Activated CD4-positive, alpha-beta T cell treated with anti-CD3 and anti-CD28 coated beads, Interleukin-2, amount 10 ng/mL, durations not matched to agents 24 days and 14 days (primary cell): ENCODE measurements at regions not wholly inside any gene's neighbourhood (a gene's known extent, or its start where the extent isn't known, plus 50 kb on each side); places are given as distances from the start of the nearest gene placed in this dataset.
"Not testable (repeated sequence)": the region's sequence is repeated elsewhere in the genome, so short reads cannot be mapped to it uniquely, and the experiment has no call there.

ENCODE experiments used
- DNase-seq: peaks from one replicate; pipeline ENCODE4 v3.0.0; 2022
- H3K27ac Mint-ChIP-seq: one replicate; pipeline ENCODE4 v1.8.0; 2022; ENCODE audit warnings: mild to moderate bottlenecking, mixed read lengths
- H3K27me3 Mint-ChIP-seq: one replicate; pipeline ENCODE4 v1.8.0; 2022; ENCODE audit warnings: mixed read lengths
- H3K36me3 Mint-ChIP-seq: one replicate; pipeline ENCODE4 v1.8.0; 2022; ENCODE audit warnings: low read depth, mild to moderate bottlenecking, mixed read lengths
- H3K4me1 Mint-ChIP-seq: one replicate; pipeline ENCODE4 v1.8.0; 2021; ENCODE audit warnings: mixed read lengths
- H3K4me3 Mint-ChIP-seq: one replicate; pipeline ENCODE4 v1.8.0; 2022; ENCODE audit warnings: mild to moderate bottlenecking, moderate library complexity, mixed read lengths
- H3K9me3 Mint-ChIP-seq: one replicate; pipeline ENCODE4 v1.8.0; 2021; ENCODE audit warnings: mixed read lengths
- intact Hi-C: fragments of 100-400 bp; cut with micrococcal nuclease; formaldehyde crosslinking; loops from one replicate; pipeline ENCODE4 v1.15.1; 2023

DNA sequence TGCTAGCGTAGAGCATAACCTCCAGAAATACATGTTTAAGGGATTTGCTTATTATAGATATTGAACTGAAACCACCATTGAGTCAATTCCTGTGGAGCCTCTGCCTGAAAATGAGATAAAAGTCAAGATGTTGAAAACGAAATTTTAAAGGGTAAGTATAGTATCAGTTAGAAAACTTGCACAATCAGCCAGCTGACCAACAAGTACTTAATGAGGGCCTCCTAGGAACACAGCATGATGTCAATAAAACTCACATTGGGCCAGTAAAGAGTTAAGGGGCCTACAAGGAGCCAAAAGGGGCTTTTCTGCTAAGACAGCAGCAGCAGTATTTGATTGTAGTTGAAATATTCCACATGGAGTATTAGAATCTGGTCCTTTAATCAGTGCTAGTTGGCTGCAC is 314.1 kb upstream of the PPARGC1A start:
- H3K4me1 Mint-ChIP-seq, result no peaks in the 10 kb centered on the region
- DNase-seq, result no peak
- intact Hi-C loops, result no loop called here
- H3K27me3 Mint-ChIP-seq, result no peaks in the 10 kb centered on the region
- H3K36me3 Mint-ChIP-seq, result no peaks in the 10 kb centered on the region
- H3K4me3 Mint-ChIP-seq, result no peak overlapping the region
- no peaks in the 10 kb centered on the region for H3K9me3 Mint-ChIP-seq
- H3K27ac Mint-ChIP-seq, result no peak overlapping the region

DNA sequence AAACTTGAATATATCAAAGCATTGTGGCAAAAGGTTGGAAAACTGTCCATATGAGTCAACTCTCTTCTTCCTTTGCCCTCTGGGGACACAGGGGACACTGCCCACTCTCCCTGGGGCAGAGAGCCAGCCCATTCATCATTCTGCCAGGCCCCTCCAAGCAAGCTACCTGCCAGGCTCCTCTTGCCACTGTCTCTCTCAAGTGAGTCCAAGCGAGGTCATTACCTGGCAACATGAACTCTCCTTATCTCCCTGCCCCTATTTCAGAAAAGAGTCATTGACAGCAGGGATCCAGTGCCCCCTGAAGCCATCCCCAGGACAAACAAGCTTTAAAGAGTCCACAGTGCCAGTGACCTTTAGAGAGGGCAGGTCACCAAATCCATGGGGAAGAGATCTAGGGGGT is 312.7 kb upstream of the PPARGC1A start:
- intact Hi-C loops, result no loop called here
- H3K27ac Mint-ChIP-seq, result no peak overlapping the region
- no peaks in the 10 kb centered on the region for H3K36me3 Mint-ChIP-seq
- H3K27me3 Mint-ChIP-seq, result no peaks in the 10 kb centered on the region
- no peak overlapping the region for H3K4me3 Mint-ChIP-seq
- no peaks in the 10 kb centered on the region for H3K4me1 Mint-ChIP-seq
- no peaks in the 10 kb centered on the region for H3K9me3 Mint-ChIP-seq
- DNase-seq, result no peak

DNA sequence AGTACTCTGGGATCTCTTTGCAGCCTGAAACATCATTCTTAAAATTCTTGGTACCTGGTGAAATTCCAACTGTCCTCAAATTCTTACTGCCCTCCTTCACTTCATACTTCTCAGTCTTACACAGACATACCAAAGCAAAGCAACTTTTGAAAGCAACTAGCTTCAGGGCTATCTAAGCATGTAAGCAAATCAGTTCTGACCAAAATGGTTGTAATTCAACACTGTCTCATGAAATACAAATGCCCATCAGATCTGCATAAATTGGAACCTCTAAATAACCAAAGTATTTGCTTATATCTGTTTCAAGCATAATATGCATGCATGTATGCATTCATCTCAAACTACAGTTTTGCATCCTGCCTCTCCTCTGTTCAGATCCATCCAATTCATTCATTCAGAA is 308.1 kb upstream of the PPARGC1A start:
- H3K27me3 Mint-ChIP-seq, result no peaks in the 10 kb centered on the region

DNA sequence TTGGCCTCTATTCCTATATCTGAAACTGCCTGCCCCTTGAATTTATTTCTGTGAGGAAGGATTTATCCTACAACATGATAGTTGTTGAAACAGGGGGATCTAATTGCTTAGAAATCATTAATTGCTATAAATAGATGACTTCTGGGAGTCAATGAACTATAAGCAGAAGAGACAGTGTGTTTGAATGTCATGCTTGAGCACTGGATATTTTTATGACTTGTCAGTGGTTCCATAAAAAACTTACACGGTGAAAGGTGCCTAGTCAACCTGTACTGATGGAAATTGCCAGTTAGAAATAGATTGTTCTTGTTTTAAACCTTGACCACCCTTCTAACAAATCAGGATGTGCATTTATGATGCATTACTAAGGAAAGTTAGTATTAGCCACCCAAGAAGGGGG is 306.9 kb upstream of the PPARGC1A start:
- intact Hi-C loops, result no loop called here
- no peaks in the 10 kb centered on the region for H3K27me3 Mint-ChIP-seq
- DNase-seq, result no peak
- no peak overlapping the region for H3K4me3 Mint-ChIP-seq
- no peaks in the 10 kb centered on the region for H3K36me3 Mint-ChIP-seq
- no peaks in the 10 kb centered on the region for H3K4me1 Mint-ChIP-seq
- no peaks in the 10 kb centered on the region for H3K9me3 Mint-ChIP-seq
- H3K27ac Mint-ChIP-seq, result no peak overlapping the region

More for the DNA sequence above, 308.1 kb upstream of the PPARGC1A start:
- H3K27ac Mint-ChIP-seq, result no peak overlapping the region
- H3K36me3 Mint-ChIP-seq, result no peaks in the 10 kb centered on the region
- H3K4me3 Mint-ChIP-seq, result no peak overlapping the region
- H3K9me3 Mint-ChIP-seq, result no peaks in the 10 kb centered on the region
- intact Hi-C loops, result no loop called here
- no peak for DNase-seq
- H3K4me1 Mint-ChIP-seq, result no peaks in the 10 kb centered on the region

DNA sequence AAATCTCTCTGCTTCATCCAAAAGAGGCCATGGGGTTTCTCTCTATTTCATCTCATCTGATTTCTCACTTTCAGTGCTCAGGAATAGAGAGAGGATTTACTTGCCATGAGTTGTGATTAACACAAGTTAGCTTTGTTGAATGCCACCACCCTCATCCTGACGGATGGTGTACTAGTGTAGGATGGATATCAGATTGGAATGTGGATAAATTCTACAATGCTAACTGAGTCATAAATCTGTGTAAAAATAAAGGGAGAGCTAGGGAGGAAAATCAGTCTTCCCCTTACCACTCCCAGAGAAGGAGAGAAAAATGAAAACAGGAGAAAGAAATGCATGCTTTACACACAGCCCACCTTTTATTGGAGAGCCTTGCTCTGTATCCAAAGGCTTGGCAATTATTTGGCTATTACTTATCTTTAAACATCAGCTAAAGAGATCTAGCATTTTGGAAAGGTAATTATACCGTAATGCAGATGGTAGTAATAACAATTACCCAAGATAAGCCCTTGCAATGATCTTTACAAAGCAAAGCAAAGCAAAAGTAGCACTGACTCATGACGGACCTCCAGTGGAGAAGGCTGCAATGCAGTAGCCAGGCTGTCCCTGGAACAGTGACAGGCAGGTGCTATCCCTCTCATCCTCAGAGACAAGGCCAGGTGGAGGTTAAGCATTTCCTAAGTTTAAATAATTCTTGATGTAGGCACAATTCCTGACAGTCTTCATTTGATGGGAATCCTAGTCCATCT is 306.3 kb upstream of the PPARGC1A start:
- intact Hi-C loops, result no loop called here
- no peaks in the 10 kb centered on the region for H3K36me3 Mint-ChIP-seq
- H3K27ac Mint-ChIP-seq, result no peak overlapping the region
- H3K4me3 Mint-ChIP-seq, result no peak overlapping the region
- no peaks in the 10 kb centered on the region for H3K27me3 Mint-ChIP-seq
- no peaks in the 10 kb centered on the region for H3K9me3 Mint-ChIP-seq
- H3K4me1 Mint-ChIP-seq, result no peaks in the 10 kb centered on the region
- no peak for DNase-seq

DNA sequence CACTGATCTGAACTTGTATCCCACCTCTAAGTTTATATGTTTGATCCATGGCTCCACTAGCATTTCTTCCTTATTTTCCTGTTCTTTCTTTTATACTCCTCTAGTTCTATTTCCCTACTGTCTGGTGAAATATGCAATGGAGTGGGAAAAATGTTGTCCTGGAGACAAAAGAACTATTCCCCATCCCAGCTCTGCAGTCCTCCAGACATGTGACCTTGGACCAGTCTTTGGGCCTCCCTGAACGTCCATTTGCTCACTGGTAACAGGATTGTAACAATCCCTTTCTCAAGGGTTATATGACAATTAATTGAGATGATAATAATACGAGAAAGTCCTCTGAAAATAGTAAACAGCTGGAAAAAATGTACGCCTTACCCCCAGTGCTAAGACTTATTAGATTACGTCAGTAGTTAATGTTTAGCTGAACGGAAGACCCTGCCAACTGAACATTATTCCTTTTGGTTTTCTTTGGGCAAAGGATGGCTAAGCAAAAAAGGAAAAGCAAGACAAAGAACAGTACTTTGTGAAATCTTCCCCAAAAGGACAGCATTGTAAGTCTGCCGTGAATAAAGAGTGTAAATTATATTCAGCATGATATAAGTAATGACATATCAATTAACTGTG is 302.3 kb upstream of the PPARGC1A start:
- H3K4me1 Mint-ChIP-seq, result no peaks in the 10 kb centered on the region
- H3K27me3 Mint-ChIP-seq, result no peaks in the 10 kb centered on the region
- H3K36me3 Mint-ChIP-seq, result no peaks in the 10 kb centered on the region
- no peak overlapping the region for H3K27ac Mint-ChIP-seq
- H3K4me3 Mint-ChIP-seq, result no peak overlapping the region
- intact Hi-C loops, result no loop called here
- H3K9me3 Mint-ChIP-seq, result no peaks in the 10 kb centered on the region
- DNase-seq, result no peak

DNA sequence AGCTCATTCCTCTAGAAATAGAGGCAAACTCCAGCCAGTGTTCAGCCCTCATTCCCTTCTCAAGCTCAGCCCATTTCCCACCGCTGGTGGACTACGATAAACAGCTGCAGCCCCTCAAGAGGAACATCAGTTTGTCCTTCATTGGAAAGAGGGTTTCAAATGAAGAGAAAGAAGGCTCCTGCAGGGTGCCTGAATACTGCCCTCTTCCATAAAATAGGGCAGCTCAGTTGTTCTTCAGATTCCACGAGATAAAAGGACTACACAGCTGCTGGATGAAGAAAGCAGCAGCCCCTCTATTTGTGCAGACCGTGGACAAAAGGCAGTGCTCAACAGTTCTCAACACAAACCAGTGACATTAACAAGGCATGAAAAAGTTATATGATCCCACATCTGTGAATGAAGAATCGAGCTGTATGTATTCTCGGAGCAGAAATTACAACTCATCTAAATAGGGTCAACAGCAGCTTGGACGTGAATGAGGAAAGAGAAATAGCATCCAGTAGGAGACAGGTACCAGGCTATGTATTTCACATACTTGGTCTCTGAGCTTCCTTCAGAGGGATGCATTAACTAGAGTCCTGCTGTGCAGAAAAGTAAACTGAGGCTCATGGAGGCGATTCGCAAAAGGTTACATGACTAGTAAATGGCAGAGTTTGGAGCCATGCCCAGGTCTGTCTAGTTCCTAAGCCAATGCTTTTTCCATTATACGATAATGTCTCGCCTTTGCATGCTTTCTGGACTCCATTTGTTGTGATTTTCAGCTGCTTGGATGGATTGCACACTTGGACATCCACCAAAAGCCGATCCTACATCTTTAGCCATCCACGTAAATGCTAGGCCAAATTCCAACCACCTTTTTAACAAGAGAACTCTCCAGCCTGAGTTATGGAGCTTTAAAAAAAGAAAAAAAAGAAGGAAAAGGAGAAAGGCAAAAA is 301.2 kb upstream of the PPARGC1A start:
- H3K4me3 Mint-ChIP-seq, result no peak overlapping the region
- H3K27ac Mint-ChIP-seq, result no peak overlapping the region
- H3K36me3 Mint-ChIP-seq, result no peaks in the 10 kb centered on the region
- H3K27me3 Mint-ChIP-seq, result no peaks in the 10 kb centered on the region
- H3K4me1 Mint-ChIP-seq, result no peaks in the 10 kb centered on the region
- H3K9me3 Mint-ChIP-seq, result no peaks in the 10 kb centered on the region
- intact Hi-C loops, result no loop called here
- DNase-seq, result no peak

DNA sequence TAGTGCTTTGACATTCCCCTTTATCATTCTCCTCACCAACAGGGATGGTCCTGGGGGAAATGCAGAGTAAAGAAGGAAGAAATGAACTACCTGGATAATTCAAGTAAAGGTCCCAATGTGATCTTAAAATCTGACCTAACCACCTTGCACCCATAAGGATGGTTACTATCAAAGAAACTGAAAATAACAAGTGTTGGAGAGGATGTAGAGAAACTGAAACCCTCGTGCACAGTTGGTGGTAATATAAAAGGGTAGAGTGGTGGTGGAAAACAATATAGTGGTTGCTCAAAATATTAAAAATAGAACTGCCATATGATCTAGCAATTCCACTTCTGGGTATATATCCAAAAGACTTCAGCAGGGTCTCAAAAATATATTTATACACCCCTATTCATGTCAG is 298.6 kb upstream of the PPARGC1A start:
- Mint-ChIP-seq H3K4me1 (no peaks in the 10 kb centered on the region), H3K4me3 (no peak overlapping the region)

DNA sequence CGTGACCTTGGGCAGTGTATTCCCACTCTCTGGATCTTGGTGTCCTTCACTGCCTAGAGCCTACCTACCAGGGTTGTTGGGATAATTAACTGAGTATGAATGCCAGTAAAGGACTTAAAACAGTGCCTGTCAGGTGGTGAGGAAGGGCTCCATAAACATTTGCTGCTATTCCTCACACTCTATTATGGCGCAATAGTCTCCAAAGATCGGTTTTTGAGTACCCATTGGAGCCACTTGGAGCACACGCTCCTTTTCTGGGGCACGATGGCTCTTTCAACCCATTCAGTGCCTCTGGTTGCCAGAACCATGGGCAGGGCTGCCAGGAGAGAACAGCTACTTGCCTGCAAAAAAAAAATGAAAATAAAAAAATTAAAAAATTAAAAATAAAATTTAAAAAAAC is 296.6 kb upstream of the PPARGC1A start:
- H3K4me3 Mint-ChIP-seq, result no peak overlapping the region

More for the DNA sequence above, 298.6 kb upstream of the PPARGC1A start:
- intact Hi-C loops, result no loop called here
- no peak for DNase-seq
- no peaks in the 10 kb centered on the region for H3K27me3 Mint-ChIP-seq
- H3K36me3 Mint-ChIP-seq, result no peaks in the 10 kb centered on the region
- no peaks in the 10 kb centered on the region for H3K9me3 Mint-ChIP-seq
- H3K27ac Mint-ChIP-seq, result no peak overlapping the region

DNA sequence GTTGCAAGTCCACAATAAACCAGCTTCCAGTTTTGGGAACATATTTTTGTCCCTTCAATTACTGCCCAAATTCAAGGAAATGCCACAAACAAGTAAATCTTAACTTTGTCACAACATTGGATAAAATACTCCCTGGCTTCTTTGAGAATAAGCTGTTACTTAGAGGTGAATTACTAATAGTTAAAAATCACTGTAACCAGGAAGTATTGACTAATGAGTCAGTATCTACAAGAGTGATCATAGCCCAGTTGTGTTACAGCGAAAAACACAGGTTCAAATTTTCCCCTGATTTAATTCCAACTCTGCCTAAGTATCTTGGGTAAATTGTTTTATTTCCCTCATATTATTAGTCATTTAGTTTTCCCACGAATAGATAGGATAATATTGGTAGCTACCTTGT is 291.2 kb upstream of the PPARGC1A start:
- no peak for DNase-seq
- no peak overlapping the region for H3K27ac Mint-ChIP-seq
- no peaks in the 10 kb centered on the region for H3K27me3 Mint-ChIP-seq
- no peaks in the 10 kb centered on the region for H3K9me3 Mint-ChIP-seq
- no peaks in the 10 kb centered on the region for H3K36me3 Mint-ChIP-seq
- no peak overlapping the region for H3K4me3 Mint-ChIP-seq
- intact Hi-C loops, result no loop called here
- H3K4me1 Mint-ChIP-seq, result no peaks in the 10 kb centered on the region

More for the DNA sequence above, 296.6 kb upstream of the PPARGC1A start:
- Mint-ChIP-seq H3K36me3 (no peaks in the 10 kb centered on the region), H3K27me3 (no peaks in the 10 kb centered on the region), H3K27ac (no peak overlapping the region), H3K9me3 (no peaks in the 10 kb centered on the region), H3K4me1 (no peaks in the 10 kb centered on the region)
- intact Hi-C loops, result no loop called here
- DNase-seq, result no peak

DNA sequence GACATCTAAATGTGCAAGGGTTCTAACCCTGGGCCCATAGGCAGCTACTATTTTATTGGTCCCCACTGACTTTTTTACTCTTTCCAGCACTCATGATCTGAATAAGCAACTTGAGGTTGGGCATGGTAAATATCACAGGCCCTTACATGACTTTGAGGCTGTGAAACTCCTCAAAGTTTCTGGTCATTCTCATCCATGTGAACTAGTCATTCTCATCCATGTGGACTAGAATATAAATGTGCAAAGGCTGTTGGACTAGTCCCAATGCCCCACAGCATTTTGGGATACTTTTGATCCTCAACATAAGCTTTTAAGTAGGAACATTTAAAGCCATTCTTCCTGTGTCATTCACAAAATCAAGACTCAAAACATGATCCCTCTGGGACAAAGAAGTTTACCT is 290.7 kb upstream of the PPARGC1A start:
- H3K36me3 Mint-ChIP-seq, result no peaks in the 10 kb centered on the region
- no peaks in the 10 kb centered on the region for H3K27me3 Mint-ChIP-seq
- DNase-seq, result no peak
- no peak overlapping the region for H3K27ac Mint-ChIP-seq
- no peaks in the 10 kb centered on the region for H3K4me1 Mint-ChIP-seq
- intact Hi-C loops, result no loop called here
- no peak overlapping the region for H3K4me3 Mint-ChIP-seq
- H3K9me3 Mint-ChIP-seq, result peaks cover 3% of the 10 kb centered on the region

DNA sequence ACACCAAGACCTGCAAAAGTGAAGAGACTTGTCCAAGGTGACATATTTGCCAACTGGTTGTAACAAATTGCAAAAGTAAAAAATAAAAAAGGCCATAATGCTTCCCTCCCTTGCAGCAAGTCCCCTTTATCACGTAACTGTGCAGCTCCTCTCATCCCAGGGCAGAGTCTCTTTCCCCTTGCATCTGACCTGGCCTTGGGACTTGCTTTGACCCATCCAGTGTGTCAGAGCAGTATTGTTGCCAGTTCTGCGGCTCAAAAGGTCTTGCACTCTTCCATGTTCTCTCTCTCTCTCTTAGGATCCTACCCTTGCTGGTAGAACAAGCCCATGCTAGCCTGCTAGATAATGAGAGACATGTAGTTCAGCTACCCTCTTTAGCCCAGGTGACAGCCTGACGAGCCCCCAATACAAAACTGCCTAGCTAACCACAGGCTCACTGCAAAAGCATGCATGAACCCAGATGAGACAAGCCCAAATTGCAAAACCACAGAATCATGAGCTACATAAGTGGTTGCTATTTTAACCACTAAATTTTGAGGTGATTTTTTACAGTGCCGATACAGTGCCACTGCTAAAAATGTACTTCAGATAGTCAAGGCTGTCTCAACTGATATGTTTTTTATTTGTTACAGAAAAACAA is 289.5 kb upstream of the PPARGC1A start:
- H3K27ac Mint-ChIP-seq, result no peak overlapping the region
- no peaks in the 10 kb centered on the region for H3K27me3 Mint-ChIP-seq
- H3K4me3 Mint-ChIP-seq, result no peak overlapping the region
- DNase-seq, result no peak
- H3K36me3 Mint-ChIP-seq, result no peaks in the 10 kb centered on the region
- peaks cover 3% of the 10 kb centered on the region for H3K9me3 Mint-ChIP-seq
- intact Hi-C loops, result no loop called here
- no peaks in the 10 kb centered on the region for H3K4me1 Mint-ChIP-seq

DNA sequence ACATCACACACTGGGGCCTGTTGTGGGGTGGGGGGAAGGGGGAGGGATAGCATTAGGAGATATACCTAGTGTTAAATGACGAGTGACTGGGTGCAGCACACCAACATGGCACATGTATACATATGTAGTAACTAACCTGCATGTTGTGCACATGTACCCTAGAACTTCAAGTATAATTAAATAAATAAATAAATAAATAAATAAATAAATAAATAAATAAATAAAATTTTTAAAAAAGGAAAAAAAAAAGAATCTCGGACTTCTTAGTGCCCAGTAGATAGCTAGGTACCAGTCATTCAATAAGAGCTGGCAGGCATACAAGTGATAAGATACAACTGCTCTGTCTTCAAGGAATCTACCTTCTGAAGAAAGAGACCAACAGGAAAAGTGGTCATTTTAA is 287.6 kb upstream of the PPARGC1A start:
- H3K9me3 Mint-ChIP-seq, H3K27ac Mint-ChIP-seq, H3K27me3 Mint-ChIP-seq, H3K4me1 Mint-ChIP-seq, H3K4me3 Mint-ChIP-seq, H3K36me3 Mint-ChIP-seq, DNase-seq, intact Hi-C loops: not testable (repeated sequence)

DNA sequence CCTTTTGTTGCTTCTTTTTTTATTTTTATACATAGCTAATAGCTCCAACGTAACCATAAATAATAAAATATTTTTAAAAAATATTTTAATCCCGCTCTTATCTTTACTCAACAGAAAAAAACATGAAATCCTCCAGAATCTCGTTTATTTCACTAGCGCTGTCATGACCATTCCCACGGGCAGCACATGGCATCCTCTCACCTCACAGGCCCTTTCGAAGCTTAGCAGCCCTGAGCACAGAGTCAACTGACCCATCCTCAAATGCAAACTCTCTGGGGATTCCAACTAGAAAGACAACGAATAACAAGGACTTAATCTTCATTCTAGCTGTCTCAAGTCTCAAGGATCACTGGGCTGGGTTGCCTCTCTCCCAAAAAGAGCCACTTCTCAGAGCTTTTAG is 285.9 kb upstream of the PPARGC1A start:
- Mint-ChIP-seq H3K4me1 (no peaks in the 10 kb centered on the region), H3K36me3 (no peaks in the 10 kb centered on the region), H3K27me3 (no peaks in the 10 kb centered on the region), H3K9me3 (peaks cover 6% of the 10 kb centered on the region), H3K27ac (no peak overlapping the region), H3K4me3 (no peak overlapping the region)
- DNase-seq, result no peak
- intact Hi-C loops, result no loop called here
